Common myeloid progenitor, CD34-positive (primary cell): ENCODE measurements at regions not wholly inside any gene's neighbourhood (a gene's known extent, or its start where the extent isn't known, plus 50 kb on each side); places are given as distances from the start of the nearest gene placed in this dataset.

Experiments used
- CTCF ChIA-PET: fragments of 350-600 bp; sonication (Branson Sonifier 250); formaldehyde crosslinking; loops from one replicate; lab custom pipeline; 2021; ENCODE audit warnings: antibody characterized with exemption; lab: Charles Lee
- POLR2A ChIA-PET: fragments of 350-600 bp; sonication (Branson Sonifier 250); formaldehyde crosslinking; loops from one replicate; lab custom pipeline; 2021; ENCODE audit warnings: antibody characterized with exemption; lab: Charles Lee
- DNase-seq, 3 donors: peaks; one replicate each; pipeline versions ENCODE4 v3.0.0 to v3.0.0-alpha.2; 2013
- H3K27ac ChIP-seq, 2 experiments: 1 replicate in 1 of 2; 2 replicates in 1 of 2; pipeline ENCODE4 v1.7.0; 2013; ENCODE audit warnings: inconsistent platforms in 2 of 2, low read length in 2 of 2, mild to moderate bottlenecking in 2 of 2, low read depth in 1 of 2, moderate library complexity in 1 of 2; ENCODE audit not compliant: severe bottlenecking in 2 of 2, insufficient read depth in 1 of 2, poor library complexity in 1 of 2
- H3K27me3 ChIP-seq, 5 experiments: replicated peaks in 2 of 5; 1 replicate in 3 of 5; 2 replicates in 2 of 5; pipeline versions ENCODE4 v1.6.1 to v1.7.0; 2013; ENCODE audit warnings: low read length in 4 of 5, mild to moderate bottlenecking in 2 of 5, moderate library complexity in 2 of 5, inconsistent platforms in 1 of 5; ENCODE audit not compliant: insufficient read depth in 5 of 5, control insufficient read depth in 4 of 5
- H3K36me3 ChIP-seq, 4 experiments: 1 replicate in 2 of 4; 2 replicates in 2 of 4; pipeline versions ENCODE4 v1.6.1 to v1.7.0; 2013; ENCODE audit warnings: low read length in 3 of 4, control low read depth in 1 of 4, mild to moderate bottlenecking in 1 of 4; ENCODE audit not compliant: control insufficient read depth in 4 of 4, insufficient read depth in 4 of 4
- H3K4me1 ChIP-seq, 4 experiments: 1 replicate in 3 of 4; 2 replicates in 1 of 4; pipeline versions ENCODE4 v1.6.1 to v1.7.1; 2013; ENCODE audit warnings: low read length in 3 of 4, mild to moderate bottlenecking in 3 of 4, control low read depth in 1 of 4, inconsistent platforms in 1 of 4, moderate library complexity in 1 of 4; ENCODE audit not compliant: control insufficient read depth in 4 of 4, insufficient read depth in 4 of 4; ENCODE audit errors: control extremely low read depth in 1 of 4
- H3K4me3 ChIP-seq, 7 experiments: 1 replicate in 4 of 7; 2 replicates in 3 of 7; pipeline versions ENCODE4 v1.5.1 to v1.7.0; 2013; ENCODE audit warnings: mild to moderate bottlenecking in 7 of 7, low read length in 6 of 7, moderate library complexity in 6 of 7, inconsistent platforms in 2 of 7, low read depth in 2 of 7, control low read depth in 1 of 7; ENCODE audit not compliant: insufficient read depth in 4 of 7, control insufficient read depth in 1 of 7; ENCODE audit errors: extremely low read depth in 1 of 7
- H3K9me3 ChIP-seq, 5 experiments: 1 replicate in 4 of 5; 2 replicates in 1 of 5; pipeline versions ENCODE4 v1.6.1 to v1.7.1; 2013; ENCODE audit warnings: low read length in 4 of 5, mild to moderate bottlenecking in 2 of 5, inconsistent platforms in 1 of 5, low read depth in 1 of 5, moderate library complexity in 1 of 5; ENCODE audit not compliant: control insufficient read depth in 4 of 5, insufficient read depth in 2 of 5; ENCODE audit errors: control extremely low read depth in 1 of 5
- WGBS: methylation state at CpG from one replicate; pipeline ENCODE4 v1.1.5; 2013; ENCODE audit not compliant: insufficient coverage; 5-methylcytosine and 5-hydroxymethylcytosine counted together

GRCh38 chr10:22875581-22875980 is 52.3 kb upstream of the ARMC3 start:
- H3K4me3 ChIP-seq, result no peak overlapping the region
- H3K4me1 ChIP-seq, result no peaks in the 10 kb centered on the region
- ChIA-PET CTCF (no interaction called here), POLR2A (no interaction called here)
- DNase-seq, result no peak
- no peaks in the 10 kb centered on the region for H3K9me3 ChIP-seq
- H3K36me3 ChIP-seq, result no peaks in the 10 kb centered on the region
- no peak overlapping the region for H3K27ac ChIP-seq
- H3K27me3 ChIP-seq, result no peaks in the 10 kb centered on the region
- WGBS, result 90% methylated on average over 4 of the region's 5 CpGs

- CTCF ChIA-PET, result no interaction called here
- no peaks in the 10 kb centered on the region for H3K9me3 ChIP-seq
- no peak overlapping the region for H3K27ac ChIP-seq
- DNase-seq, result no peak
- H3K36me3 ChIP-seq, result no peaks in the 10 kb centered on the region
- no peaks in the 10 kb centered on the region for H3K4me1 ChIP-seq
- no peaks in the 10 kb centered on the region for H3K27me3 ChIP-seq
- 100% methylated on average over 5 of the region's 7 CpGs for WGBS
- POLR2A ChIA-PET, result no interaction called here
- H3K4me3 ChIP-seq, result no peak overlapping the region
Observed at GRCh38 chr10:22874189-22874854, 53.5 kb upstream of the ARMC3 start.

- POLR2A ChIA-PET, result no interaction called here
Observed at GRCh38 chr10:22856444-22857074, 71.3 kb upstream of the ARMC3 start.

GRCh38 chr10:22854935-22855421 is 72.9 kb upstream of the ARMC3 start:
- ChIA-PET POLR2A (no interaction called here), CTCF (interaction anchor here (0.6 kb wide), 1 partner anchor 225 kb away, joined by 3 read pairs; no protein-coding TSS in a partner anchor)
- Histone ChIP-seq H3K9me3 (no peaks in the 10 kb centered on the region), H3K4me1 (peaks cover 0 to 26% (median 13%) of the 10 kb centered on the region in 4 experiments), H3K27me3 (no peaks in the 10 kb centered on the region), H3K4me3 (no peak overlapping the region), H3K36me3 (no peaks in the 10 kb centered on the region), H3K27ac (no peak overlapping the region)
- WGBS, result 77% methylated on average over 3 of the region's 4 CpGs
- peak; percentile 22 to 58 (median 46) for DNase-seq

More at GRCh38 chr10:22856444-22857074, 71.3 kb upstream of the ARMC3 start:
- H3K9me3 ChIP-seq, result no peaks in the 10 kb centered on the region
- DNase-seq, result no peak
- H3K4me1 ChIP-seq, result peaks cover 0 to 26% (median 12%) of the 10 kb centered on the region in 4 experiments
- H3K27me3 ChIP-seq, result no peaks in the 10 kb centered on the region
- 100% methylated on average over 2 of the region's 2 CpGs for WGBS
- no peaks in the 10 kb centered on the region for H3K36me3 ChIP-seq
- CTCF ChIA-PET, result interaction anchor here (0.6 to 1.2 kb wide), 2 partner anchors 77 to 271 kb away, joined by 3 read pairs; no protein-coding TSS in a partner anchor
- H3K27ac ChIP-seq, result no peak overlapping the region
- H3K4me3 ChIP-seq, result no peak overlapping the region

GRCh38 chr10:22853906-22854447 is 73.9 kb upstream of the ARMC3 start:
- Histone ChIP-seq H3K27me3 (no peaks in the 10 kb centered on the region), H3K4me1 (peaks cover 0 to 33% (median 19%) of the 10 kb centered on the region in 4 experiments), H3K27ac (no peak overlapping the region), H3K9me3 (no peaks in the 10 kb centered on the region), H3K4me3 (no peak overlapping the region), H3K36me3 (no peaks in the 10 kb centered on the region)
- CTCF ChIA-PET, result no interaction called here
- peak in 1 of 3 donors; percentile 14 for DNase-seq
- WGBS, result 60% methylated on average over 2 of the region's 5 CpGs
- POLR2A ChIA-PET, result no interaction called here

GRCh38 chr10:22852712-22853353 is 75.0 kb upstream of the ARMC3 start:
- no peak overlapping the region for H3K4me3 ChIP-seq
- CTCF ChIA-PET, result interaction anchor here (1.2 kb wide), 2 partner anchors 15 to 195 kb away, joined by 3 to 4 read pairs; no protein-coding TSS in a partner anchor
- H3K36me3 ChIP-seq, result no peaks in the 10 kb centered on the region
- H3K27ac ChIP-seq, result no peak overlapping the region
- no peaks in the 10 kb centered on the region for H3K9me3 ChIP-seq
- POLR2A ChIA-PET, result no interaction called here
- peak in 2 of 3 donors; percentile 50 to 54 for DNase-seq
- no peaks in the 10 kb centered on the region for H3K27me3 ChIP-seq
- WGBS, result 96% methylated on average over 6 of the region's 6 CpGs
- H3K4me1 ChIP-seq, result peaks cover 0 to 33% (median 19%) of the 10 kb centered on the region in 4 experiments
